Loucy (cell line): ENCODE measurements at regions not wholly inside any gene's neighbourhood (a gene's known extent, or its start where the extent isn't known, plus 50 kb on each side); places are given as distances from the start of the nearest gene placed in this dataset.

ENCODE experiments used
- CTCF ChIP-seq: fragments of 200-600 bp; sonication (generic); conservative IDR thresholded peaks from 2 replicates; pipeline ENCODE4 v1.5.1; 2014; ENCODE audit warnings: mild to moderate bottlenecking, antibody characterized with exemption, low read length
- EZH2phosphoT487 ChIP-seq: fragments of 200-600 bp; IDR thresholded peaks from 2 replicates; pipeline ENCODE4 v1.6.1; 2018; ENCODE audit warnings: antibody characterized with exemption, mild to moderate bottlenecking, moderate library complexity, borderline replicate concordance

GRCh38 chr4:181982437-181982836 lies 260.8 kb upstream of the TENM3 start:
- no peak for TF ChIP-seq CTCF
- TF ChIP-seq EZH2phosphoT487 = no peak
